RPMI8226 (cell line): ENCODE measurements at regions not wholly inside any gene's neighbourhood (a gene's known extent, or its start where the extent isn't known, plus 50 kb on each side); places are given as distances from the start of the nearest gene placed in this dataset.

ENCODE experiments used
- DNase-seq: peaks from one replicate; pipeline ENCODE4 v3.0.0-alpha.2; 2015

- no peak for DNase-seq
Measured at GRCh38 chr1:30511991-30512913, 211.1 kb downstream of the MATN1 start.

- DNase-seq: no peak
Measured at GRCh38 chr1:30511563-30511962, 211.8 kb downstream of the MATN1 start.

DNA sequence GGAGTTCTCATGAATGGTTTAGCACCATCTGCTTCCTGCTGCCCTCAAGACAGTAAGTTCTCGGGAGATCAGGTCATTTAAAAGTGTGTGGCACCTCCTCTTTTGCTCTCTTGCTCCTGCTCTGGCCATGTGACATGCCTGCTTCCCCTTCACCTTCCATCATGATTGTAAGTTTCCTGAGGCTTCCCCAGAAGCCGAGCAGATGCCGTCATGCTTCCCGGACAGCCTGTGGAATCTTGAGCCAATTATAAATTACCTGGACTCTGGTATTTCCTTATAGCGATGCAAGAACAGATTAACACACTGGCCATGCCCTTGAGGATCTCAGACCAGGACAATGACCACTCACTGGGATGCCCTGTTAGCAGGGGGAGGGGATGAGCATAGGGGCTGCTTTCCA is 212.3 kb downstream of the MATN1 start:
- DNase-seq: no peak

DNA sequence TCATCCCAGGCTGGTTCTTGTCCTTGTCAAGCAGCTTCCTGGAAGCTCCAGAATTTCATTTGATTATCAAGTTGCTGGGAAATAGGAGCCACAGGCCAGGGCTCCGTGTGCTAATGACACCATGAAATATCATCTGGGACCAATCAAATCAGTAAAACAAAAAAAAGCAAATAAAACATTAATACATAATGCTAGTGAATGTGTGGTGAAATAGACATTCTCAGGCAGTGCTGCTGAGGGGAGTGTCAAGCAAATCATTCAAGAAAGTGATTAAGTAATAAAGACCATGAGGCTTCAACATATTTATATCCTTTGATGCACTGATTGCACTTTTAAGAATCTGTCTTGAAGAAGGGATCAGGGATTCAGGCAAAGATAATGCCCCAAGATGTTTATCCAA is 213.7 kb downstream of the MATN1 start:
- no peak for DNase-seq

GRCh38 chr1:30508611-30509010 is 214.8 kb downstream of the MATN1 start:
- no peak for DNase-seq

GRCh38 chr1:30508175-30508448 is 215.3 kb downstream of the MATN1 start:
- no peak for DNase-seq

DNA sequence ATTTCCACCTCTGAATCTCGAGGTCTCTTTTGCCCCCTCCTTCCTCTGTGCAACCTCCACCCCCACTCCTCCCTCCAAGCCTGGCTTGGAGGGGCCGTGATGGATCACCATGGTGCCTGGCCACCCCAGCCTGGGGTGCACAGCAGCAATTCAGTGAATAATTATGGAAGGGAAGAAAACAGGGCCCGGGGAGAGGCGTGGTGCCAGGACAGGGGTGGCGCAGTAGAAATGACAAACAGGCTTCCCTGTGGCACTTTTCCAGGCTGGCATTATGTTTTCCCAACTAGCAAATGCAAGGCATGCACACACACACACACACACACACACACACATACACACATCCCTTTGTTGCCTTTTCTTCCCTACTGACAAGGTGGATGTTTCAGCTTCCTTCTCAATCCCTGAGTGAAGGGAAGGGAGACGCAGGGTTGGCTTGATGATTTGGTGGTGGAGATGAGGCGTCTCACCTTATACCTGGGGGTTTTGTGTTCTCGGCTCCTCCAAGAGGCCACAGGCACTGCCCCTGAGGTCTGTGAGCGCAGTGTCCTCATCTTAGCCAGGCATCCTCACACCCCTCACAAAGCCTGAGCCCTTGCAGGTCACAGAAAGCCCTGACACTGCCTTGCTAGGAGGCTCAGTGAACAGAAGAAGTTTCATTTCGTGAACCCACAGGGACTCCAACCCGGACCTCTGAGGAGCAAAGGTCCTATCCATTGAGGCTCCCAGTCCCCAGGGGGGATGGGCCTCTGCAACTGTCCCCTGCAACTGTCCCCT is 215.8 kb downstream of the MATN1 start:
- no peak for DNase-seq

- DNase-seq: no peak
Measured at GRCh38 chr1:30507016-30507312, 216.4 kb downstream of the MATN1 start.

DNA sequence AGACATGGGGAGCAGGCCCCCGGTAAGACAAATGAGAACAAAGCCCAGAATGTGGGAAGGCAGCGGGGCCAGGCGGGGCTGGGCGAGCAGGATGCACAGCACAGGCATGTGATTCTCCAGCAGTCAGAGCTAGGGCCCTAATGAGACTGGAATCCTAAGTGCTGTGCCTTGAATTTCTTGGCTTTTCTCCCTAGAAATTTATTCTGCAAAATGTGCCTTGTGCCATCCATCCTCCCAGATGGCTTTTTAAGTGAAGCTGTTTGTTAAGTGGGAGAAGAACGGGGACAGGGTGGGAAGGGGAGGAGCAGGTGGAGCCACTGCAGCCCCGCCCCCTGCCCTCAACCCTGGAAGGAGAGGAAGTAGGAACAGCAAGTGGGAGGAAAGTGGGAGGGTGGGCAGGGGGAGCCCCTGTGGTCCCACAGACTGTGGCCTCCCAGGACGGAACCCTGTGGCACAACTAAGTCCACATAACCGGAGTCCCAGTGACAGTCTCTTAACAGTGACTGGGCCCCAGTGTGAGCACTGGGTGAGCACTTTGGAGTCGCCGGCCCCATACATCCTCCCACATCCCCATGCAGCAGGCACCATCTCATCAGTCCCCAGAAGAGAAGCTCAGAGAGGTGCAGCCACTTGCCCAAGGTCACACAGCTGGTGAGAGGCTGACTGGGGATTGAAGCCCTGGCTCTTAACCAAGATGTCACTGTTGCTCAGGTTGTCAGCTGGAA is 216.9 kb downstream of the MATN1 start:
- no peak for DNase-seq

- no peak for DNase-seq
Measured at GRCh38 chr1:30505853-30506252, 217.5 kb downstream of the MATN1 start.

GRCh38 chr1:30492451-30492850 is 230.9 kb downstream of the MATN1 start:
- no peak for DNase-seq

DNA sequence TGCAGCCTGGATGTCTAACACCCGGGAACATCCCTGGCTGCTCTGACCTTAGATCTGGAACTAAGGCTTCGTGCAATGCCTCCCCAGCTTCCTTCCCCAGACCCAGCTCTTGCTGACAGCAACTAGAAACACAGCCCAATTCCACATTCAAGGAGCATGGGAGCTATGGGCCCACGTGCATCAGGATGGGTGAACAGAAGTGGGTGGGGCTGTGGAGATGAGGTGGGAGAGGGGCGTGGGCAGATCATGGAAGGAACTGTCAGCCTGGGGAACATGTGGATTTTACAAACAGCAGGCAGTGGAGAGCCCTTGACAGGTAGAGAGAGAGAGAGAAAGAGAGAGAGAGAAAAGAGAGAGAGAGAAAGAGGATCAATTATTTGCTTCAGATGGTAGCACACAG is 231.6 kb downstream of the MATN1 start:
- no peak for DNase-seq

GRCh38 chr1:30490554-30491053 is 232.8 kb downstream of the MATN1 start:
- no peak for DNase-seq

DNA sequence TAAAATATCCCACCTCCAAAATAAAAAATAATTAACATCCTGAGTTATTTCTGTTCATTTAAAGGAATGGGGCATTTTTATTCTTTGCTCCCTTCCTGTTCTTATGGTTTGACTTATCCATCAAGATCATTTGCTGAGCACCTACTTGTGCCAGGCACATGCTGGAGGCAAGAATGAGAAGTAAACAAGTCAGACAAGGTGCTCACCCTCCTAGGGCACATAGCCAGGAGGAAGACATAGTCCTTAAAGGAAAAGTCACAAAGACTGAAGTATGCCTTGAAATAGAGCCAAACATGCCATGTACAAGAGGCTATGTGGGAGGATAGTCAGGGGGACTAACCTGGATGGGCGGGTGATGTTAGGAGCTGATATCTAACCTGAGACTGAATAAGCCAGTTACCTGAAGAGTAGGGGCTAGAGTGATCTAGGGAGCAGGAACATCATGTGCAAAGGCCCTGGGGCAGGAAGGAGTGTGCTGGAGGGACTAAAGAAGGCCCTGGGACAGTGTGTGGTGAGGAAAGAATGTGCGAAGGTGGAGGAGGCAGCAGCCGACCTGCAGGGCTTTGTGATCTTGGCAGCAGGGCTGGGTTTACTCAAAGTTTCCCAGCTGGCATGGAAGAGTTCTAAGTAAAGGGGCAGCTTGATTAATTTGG is 233.5 kb downstream of the MATN1 start:
- DNase-seq: no peak

DNA sequence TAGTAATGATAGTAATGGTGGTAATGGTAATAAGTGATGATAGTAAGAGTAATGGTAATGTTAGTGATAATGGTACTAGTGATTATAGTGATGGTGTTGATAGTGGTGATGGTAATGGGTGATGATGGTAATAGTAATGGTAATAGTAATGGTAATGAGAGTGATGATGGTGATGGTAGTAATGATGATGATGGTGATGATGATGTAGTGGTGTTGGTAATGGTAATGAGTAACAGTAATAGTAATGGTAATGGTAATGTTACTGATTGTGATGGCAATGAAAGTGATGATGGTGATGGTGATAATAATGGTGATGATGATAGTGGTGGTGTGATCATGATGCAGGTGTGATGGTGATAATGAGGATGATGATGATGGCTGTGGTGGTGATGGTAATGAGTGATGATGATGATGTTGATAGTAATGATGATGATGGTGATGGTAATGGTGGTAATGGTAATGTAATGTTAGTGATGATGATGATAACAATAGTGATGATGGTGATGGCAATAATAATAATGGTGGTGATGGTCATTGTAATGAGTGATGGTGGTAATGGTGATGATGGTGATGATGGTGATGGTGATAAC is 235.0 kb downstream of the MATN1 start:
- DNase-seq: no peak

- DNase-seq: peak; percentile 50
Measured at GRCh38 chr1:30487042-30487441, 236.3 kb downstream of the MATN1 start.

- no peak for DNase-seq
Measured at GRCh38 chr1:30485072-30485471, 238.3 kb downstream of the MATN1 start.

DNA sequence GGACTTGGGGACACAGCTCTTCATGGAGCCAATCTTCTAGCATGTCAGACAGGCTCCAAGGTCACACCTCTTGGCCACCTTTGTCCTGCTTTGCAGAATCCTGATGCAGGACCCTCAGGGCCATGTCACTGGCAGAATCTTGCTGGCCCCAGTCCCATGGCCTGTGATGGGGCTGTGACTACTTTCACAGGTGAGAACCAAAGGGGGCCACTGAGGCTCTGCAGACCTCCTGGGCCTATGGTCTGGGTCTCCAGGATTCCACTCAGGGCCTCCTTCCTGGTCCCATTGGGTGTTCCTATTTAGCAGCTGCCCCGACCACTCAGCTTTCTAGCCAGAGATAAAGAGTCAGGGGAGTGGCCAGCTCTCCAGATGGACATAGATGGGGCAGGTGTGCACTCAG is 238.7 kb downstream of the MATN1 start:
- no peak for DNase-seq

- no peak for DNase-seq
Measured at GRCh38 chr1:30479575-30479974, 243.8 kb downstream of the MATN1 start.

DNA sequence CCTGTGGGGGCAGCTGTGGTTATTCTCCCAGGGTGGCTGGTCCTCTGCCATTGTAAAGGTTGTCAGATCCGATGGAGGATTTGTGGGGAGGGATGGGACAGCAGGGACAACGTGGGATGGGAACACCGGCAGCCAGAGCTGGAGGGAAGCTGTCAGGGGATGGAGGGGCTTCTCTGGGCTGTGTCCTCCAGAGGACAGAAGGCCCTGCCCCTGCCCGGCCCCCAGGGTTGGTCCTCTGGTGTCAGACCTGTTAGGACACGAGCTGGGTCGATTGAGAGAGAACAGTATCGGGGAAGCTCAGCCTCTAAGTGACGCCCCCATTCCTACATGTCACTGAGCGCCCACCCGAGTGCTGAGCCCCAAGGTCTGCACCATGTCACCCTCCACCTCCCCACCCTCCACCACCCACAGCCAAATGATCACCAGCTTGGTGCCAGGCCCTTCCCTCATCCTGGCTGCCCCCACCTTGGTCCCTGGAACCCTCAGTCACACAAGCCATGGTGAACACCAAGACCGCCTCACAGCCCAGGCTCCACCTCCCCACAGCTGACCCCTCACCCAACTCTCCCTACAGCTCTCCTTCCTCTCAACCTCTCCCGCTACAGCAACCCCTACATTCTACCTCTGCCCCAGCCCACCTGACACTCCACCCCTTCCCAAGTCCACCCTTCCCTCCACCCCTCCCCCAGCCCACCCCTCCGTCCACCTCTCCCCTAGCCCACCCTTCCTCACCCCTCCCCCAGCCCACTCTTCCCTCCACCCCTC is 244.4 kb downstream of the MATN1 start:
- no peak for DNase-seq

GRCh38 chr1:30478283-30478682 is 245.1 kb downstream of the MATN1 start:
- DNase-seq: no peak

DNA sequence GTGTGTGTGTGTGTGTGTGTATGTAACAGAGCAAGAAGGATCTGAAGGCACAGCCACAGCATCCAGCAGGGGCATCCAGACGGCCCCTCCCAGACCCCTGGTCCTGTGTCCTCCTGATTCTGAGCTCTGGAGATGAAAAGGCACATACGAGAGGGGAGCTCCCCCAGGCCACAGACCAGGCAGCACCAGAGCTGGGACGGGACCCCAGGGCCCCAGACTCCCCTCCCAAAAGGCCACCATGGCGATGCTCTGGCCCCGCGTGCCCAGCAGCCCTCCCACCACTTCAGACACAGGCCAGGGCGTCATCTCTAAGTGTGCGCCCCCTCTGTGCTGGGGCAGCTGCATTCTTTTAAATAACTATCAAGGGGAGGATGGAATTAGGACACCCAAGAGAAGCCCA is 245.8 kb downstream of the MATN1 start:
- no peak for DNase-seq
